ENCODE measurements at regions not wholly inside any gene's neighbourhood (a gene's known extent, or its start where the extent isn't known, plus 50 kb on each side); places are given as distances from the start of the nearest gene placed in this dataset.
"Not testable (repeated sequence)": the region's sequence is repeated elsewhere in the genome, so short reads cannot be mapped to it uniquely, and the experiment has no call there.

DNA sequence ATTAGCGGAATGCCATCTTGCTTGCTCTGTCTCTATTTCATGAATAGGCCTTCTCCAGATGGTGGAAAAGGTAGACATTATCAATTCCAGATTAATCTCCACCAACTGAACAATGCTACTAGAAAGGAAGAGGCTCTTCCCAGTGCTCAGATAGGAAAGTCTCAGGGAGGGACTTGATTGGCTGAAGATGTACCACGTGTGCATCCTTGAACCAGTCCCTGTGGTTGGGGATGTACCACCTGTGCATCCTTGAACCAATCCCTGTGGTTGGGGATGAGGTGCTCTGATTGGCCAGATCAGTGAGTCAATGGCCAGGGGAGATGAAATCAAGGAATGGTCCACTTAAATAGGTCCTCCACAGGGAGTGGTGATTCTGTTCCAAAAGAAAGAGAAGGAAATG, 246.2 kb downstream of the NPIPA7 start:
- DNase-seq = not testable (repeated sequence)

DNA sequence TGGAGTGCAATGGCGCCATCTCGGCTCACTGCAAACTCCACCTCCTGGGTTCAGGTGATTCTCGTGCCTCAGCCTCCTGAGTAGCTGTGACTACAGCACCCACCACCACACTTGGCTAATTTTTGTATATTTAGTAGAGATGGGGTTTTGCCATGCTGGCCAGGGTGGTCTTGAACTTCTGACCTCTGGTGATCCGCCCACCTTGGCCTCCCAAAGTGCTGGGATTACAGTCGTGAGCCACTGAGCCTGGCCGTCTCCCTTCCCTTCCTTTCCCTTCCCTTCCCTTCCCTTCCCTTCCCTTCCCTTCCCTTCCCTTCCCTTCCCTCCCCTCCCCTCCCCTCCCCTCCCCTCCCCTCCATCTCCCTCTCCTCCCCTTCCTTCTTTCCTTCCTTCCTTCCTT, 248.9 kb downstream of the NPIPA7 start:
- not testable (repeated sequence) for DNase-seq

DNA sequence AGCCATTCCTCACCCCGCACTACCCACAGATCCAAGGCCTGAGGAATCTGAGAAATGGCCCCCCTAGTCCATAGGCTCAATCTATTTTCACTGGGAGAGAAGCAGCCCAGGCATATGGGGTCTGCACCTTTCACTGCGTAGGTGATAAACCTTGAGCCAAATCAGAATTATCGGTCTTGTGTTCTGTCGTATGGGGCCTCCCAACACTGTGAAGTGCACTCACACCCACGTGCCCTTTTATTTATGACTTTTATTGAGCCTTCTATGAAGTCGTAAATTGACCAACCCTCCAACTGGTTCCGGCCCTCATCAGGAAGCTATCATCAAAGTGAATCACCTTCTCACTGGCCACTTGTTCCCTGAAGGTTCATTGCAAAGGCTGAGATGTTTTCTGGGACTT, 259.3 kb downstream of the NPIPA7 start:
- DNase-seq = not testable (repeated sequence)

DNA sequence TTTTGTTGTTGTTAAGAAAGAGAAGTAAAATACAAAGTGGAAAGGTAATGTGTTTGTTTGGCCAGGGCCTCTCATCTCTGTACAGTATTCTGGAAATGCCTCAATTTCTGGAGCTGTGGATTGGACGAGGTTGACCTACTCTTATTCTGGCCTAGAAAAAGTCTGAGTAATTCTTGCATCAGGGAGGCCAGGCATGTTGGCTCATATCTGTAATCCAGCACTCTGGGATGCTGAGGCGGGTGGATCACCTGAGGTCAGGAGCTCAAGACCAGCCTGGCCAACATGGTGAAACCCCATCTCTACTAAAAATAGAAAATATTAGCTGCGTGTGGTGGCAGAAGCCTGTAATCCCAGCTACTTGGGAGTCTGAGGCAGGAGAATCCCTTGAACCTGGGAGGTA, 259.8 kb downstream of the NPIPA7 start:
- not testable (repeated sequence) for DNase-seq

DNA sequence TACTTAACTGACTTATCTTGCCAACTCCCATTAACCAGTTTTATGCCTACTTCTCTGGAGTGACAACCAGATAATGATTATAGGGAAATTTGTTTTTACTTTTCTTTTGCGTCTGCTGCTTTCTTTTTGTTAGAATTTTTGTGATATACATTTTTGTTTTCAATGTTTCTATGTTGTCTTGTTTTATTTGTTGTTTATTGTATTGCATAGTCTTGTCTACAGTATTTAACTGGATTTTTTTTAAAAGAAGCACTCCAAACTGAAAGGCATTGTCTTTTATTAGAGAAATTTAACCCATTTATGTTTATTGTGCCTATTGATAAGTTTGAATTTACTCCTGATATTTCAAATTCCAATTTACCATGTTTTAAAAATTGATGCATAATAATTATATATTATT, 264.9 kb downstream of the NPIPA7 start:
- not testable (repeated sequence) for DNase-seq

DNA sequence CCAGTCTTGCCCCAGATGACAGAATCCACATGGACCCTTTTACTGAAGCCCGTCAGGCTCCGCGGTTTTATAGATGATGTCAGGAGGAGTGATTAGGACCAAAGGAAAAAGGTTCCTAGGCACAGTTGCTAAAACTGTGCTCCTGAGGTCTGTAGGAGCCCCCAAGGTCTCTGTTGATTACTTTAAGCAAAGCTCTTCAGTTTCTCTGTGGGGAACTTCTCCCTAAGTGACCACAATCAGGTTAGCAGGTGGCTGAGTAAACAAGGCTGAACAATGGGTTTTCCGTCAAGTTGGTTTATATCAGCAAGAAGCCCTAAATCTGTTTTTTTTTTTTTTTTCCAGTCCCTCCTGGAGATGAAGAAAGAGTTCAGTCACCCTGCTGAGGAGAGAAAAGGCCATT, 269.1 kb downstream of the NPIPA7 start:
- not testable (repeated sequence) for DNase-seq

DNA sequence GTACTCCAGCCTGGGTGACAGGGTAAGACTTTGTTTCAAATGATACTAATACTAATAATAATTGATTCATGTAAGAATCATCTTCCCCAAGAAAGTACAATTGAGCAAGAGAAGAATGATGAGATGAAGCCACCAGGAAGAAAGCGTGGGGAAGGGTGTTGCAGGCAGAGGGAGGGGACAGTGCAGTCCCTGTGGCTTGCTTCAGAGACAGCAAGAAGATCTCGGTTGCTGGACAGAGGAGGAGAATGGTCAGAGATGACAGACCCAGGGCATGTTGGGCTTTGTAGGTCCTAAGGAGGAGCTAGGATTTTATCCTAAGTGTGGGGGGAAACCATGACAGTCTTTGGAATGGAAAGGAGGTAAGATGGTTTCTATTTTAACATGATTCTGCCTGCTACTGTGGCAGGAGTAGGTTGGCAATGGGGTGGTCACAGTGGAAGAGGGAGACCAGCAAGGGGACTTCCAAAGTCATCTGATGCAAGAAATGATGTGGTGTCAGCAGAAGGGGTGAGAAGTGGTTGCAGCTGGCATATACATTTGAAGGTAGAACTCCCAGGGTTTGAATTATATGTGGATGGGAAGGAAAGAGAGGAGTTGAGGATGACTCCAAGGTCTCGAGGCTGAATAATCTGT, 293.4 kb downstream of the NPIPA7 start:
- DNase-seq = not testable (repeated sequence)

DNA sequence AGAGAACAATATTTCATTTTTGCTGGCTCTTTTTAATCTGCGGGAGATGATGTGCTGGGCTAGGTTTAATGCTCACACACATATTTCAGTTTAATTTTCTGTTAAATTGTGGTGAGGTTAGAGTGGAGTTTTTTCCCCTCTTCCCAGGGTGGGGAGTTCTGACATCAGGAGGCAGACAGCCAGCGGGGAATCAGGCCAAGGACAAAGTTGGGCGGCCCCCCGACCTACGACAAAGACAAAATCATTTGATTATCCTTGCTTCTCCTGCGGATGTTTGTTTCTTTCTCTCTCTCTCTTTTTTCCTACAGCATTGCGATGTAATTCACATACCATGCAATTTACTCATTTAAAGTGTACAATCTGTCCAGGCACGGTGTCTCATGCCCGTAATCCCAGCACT, 295.9 kb downstream of the NPIPA7 start:
- not testable (repeated sequence) for DNase-seq

DNA sequence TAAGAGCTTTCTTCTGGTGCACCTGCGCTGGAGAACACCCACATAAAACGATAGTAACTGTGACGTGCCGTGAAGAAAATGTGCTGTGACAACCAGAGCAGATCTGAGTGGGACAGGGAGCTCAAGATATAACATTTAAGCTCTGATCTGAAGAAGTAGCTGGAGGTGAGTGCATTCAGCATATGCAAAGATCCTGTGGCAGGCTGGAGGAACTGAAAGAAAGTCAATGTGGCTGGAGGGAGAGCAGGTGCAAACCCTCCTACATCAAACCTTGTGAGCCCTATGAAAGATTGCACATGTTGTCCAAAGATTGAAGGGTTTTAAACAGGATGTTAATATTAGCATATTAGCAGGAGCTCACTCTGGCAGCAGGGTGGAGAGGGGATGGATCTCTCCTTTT, 342.9 kb downstream of the NPIPA7 start:
- DNase-seq = not testable (repeated sequence)

DNA sequence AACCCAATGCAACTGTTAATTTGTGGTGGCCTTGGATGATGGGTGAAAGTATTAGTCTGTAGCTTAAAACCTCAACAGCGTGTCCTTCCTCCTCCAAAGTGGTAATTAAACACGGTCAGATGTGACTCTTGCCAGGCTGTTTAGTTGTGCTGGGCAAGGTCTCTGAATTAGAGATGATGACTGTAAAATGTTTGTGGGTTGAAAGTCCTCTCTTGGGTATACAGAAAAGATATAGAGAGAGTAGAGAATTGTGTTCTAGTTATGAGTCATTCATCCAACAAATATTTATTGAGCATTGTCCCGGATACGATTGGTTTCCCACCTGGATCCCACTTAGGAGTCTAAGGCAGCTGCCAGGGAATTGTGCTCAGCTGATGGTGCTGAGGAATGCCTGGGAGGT, 343.7 kb downstream of the NPIPA7 start:
- not testable (repeated sequence) for DNase-seq

DNA sequence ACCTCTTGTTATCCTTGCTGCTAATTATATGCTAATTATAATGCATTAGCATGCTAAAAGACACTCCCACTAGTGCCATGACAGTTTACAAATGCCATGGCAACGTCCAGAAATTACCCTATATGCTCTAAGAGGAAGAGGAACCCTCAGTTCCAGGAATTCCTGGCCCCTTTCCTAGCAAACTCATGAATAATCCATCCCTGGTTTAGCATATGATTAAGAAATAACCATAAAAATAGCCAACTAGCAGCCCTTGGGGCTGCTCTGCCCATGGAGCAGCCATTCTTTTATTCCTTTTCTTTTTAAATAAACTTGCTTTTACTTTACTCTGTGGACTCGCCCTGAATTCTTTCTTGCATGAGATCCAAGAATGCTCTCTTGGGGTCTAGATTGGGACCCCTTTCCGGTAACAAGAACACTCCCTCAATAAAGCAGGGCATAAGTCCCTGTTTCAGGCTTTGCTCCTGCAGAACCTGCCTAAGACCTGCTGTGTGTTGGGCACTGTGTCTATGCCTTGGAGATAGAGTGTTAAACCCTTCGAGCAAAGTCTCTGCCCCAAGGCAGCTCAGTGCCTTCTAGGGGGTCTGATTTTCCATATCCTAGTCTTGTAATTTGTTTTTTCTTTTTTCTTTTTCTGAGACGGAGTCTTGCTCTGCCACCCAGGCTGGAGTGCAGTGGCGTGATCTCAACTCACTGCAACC, 345.0 kb downstream of the NPIPA7 start:
- DNase-seq = not testable (repeated sequence)

DNA sequence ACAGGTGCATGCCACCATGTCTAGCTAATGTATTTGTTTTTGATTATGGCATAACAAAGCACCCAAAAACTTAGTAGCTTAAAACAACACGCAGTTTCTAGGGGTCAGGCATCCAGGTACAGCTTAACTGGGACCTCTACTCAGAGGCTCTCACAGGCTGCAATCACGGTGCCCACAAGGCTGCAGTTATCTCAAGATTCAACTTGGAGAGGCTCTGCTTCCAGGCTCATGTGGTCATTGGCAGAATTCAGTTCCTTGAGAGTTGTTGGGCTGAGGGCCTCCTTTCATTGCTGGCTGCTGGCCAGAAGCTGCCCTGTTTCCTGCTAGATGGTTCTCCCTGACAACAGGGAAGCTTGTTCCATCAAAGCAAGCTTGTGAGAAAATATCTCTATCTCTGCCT, 348.1 kb downstream of the NPIPA7 start:
- not testable (repeated sequence) for DNase-seq

DNA sequence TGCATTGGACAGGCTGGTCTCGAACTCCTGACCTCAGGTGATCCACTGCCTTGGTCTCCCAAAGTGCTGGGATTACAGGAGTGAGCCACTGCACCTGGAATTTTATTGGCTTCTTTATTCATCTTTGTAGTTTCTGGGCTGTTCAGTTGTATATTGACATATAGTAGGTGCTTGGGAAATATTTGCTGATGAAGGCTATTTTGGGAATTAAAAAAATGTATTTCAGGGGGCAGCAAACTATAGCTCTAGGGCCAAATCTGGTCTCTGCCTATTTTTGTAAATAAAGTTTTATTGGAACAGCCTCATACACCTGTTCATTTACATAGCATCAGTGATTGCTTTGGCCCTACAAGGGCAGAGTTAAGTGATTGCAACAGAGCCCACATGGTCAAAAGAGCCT, 363.6 kb downstream of the NPIPA7 start:
- not testable (repeated sequence) for DNase-seq

DNA sequence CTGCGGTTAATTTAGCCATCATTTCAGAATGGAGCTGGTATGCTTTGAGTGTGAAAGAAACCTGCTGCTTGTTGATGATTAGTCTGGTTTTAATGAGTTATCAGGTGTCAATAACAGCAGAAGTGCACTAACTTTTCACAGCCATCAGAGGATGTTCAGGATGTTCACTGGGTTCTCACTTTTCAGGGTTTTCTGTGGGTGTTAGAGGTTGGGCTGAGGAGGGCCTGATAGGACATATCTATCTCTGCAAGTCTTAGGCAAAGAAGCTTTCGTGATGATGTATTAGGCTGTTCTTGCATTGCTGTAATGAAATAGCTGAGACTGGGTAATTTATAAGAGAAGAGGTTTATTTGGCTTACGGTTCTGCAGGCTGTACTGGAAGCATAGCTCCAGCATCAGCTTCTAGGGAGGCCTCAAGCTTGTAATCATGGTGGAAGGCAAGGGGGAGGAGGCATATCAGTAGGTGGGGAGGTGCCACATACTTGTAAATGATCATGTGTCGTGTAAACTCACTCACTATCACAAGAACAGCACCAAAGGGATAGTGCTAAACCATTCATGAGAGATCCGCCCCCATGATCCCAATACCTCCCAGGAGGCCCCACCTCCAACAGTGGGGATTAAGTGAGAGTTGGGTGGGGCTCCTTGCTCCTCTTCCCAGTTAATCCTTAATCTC, 376.2 kb downstream of the NPIPA7 start:
- DNase-seq = not testable (repeated sequence)

DNA sequence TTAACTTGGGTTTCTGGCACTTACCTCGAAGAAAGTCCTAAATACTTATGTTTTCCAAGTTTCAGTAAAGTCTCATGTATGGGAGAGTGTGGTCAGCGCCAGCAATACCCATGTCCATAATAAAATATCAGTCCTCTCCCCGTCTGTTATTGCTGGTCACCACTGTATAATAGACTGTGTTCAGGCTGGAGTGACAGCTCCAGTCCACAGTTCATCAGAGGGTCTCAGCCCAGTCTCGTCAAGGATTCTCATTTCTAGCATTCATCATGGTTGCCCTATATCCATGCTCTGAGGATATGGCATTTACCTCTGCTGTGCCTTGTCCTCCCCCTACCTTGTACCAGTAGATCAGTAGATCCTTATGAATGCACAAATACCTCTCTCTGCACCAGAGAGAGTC, 384.5 kb downstream of the NPIPA7 start:
- DNase-seq = no peak

DNA sequence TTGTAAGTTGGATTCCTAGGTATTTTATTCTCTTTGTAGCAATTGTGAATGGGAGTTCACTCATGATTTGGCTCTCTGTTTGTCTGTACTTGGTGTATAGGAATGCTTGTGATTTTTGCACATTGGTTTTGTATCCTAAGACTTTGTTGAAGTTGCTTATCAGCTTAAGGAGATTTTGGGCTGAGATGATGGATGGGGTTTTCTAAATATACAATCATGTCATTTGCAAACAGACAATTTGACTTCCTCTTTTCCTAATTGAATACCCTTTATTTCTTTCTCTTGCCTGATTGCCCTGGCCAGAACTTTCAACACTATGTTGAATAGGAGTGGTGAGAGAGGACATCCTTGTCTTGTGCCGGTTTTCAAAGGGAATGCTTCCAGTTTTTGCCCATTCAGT, 391.8 kb downstream of the NPIPA7 start:
- DNase-seq = not testable (repeated sequence)

DNA sequence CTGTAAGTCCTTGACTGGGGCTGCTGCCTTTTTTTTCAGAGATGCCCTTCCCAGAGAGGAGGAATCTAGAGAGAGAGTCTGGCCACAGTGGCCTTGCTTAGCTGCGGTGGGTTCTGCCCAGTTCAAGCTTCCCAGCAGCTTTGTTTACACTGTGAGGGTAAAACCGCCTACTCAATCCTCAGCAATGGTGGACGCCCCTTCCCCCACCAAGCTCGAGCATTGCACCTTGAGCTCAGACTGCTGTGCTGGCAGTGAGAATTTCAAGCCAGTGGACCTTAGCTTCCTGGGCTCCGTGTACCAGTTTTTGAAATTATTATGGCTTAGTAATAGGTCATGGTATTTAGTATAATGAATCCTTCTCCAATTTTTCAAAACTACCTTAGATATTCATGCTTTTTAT, 395.4 kb downstream of the NPIPA7 start:
- no peak for DNase-seq

DNA sequence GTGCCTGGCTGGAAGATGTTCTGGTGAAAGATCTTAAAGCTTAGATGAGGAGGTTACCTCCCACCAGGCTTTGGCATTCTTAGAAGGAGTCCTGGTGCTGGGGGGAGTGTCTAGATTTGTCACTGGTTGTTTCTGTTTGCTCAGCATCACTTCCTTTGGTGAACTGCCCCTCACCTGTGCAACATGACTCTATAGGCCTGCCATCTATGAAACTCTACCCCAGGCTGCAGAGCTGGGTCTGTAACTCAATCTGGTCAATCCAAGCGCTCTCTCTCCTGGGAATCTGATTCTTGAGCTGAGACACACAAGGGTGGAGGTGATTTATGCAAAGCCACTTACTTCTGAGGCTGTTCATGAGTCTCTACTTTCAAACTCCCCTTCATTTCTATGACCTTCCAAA, 399.4 kb downstream of the NPIPA7 start:
- DNase-seq = no peak

DNA sequence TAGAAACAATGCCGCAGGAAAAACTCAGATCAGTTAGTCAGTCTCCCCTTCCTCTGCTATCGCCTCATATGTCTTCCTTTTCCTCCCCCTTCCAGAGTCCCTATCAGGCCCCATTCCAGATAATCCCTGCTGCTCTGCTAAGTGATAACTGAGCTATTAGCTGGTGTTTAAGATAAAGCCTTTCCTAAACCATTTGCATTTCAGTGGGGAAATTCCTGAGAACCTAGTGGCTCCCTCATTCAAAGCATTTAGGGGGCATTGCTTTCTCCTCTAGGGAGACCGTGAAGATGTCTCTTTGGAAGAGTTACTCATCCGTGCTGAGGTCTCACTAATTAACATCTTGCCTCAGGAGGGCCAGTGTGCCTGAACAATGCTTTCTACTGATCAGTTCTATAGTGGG, 401.6 kb downstream of the NPIPA7 start:
- no peak for DNase-seq

DNA sequence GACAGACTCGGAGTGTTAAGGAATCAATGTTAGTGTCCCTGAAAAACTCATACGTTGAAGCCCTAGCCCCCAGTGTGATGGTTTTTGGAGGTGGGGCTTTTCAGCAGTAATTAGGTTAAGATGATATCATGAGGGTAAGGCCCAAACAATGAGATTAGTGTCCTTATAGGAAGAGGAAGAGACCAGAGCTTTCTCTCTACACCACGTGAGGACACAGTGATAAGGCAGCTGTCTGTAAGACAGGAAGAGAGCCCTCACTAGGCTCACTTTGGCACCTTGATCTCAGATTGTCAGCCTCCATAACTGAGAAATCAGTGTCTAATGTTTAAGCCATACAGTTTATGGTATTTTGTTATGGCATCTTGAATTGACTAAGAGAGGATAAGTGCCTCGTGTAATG, 403.2 kb downstream of the NPIPA7 start:
- DNase-seq = no peak

DNA sequence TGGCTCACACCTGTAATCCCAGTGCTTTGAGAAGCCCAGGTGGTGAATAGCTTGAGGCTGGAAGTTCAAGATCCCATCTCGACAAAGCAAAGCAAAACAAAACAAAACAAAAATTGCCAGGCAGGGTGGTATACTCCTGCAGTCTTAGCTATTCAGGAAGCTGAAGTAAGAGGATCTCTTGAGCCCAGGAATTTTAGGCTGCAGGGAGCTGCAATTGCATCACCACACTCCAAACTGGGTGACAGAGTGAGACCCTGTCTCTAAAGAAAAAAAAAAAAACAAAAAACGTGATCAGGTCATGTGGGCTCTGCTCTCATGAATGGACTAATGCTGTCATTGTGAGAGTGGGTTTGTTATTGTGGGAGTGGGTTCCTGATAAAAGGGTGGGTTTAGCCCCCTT, 409.1 kb downstream of the NPIPA7 start:
- DNase-seq = no peak

DNA sequence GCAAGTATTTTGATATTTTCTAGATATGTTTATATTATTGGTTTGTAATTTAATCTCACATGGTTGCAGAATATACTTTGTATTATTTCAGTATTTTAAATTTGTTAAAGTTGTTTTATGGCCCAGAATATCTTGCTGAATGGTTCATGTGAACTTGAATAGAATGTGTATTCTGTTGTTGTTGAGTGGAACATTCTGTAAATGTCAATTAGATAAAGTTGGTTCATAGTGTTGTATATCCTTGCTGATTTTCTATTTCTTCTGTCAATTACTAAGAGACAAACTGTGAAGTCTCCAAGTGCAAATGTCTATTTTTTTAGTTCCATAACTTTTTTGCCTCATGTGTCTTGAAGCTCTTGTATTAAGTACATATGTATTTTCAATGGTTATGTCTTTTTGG, 411.7 kb downstream of the NPIPA7 start:
- no peak for DNase-seq

DNA sequence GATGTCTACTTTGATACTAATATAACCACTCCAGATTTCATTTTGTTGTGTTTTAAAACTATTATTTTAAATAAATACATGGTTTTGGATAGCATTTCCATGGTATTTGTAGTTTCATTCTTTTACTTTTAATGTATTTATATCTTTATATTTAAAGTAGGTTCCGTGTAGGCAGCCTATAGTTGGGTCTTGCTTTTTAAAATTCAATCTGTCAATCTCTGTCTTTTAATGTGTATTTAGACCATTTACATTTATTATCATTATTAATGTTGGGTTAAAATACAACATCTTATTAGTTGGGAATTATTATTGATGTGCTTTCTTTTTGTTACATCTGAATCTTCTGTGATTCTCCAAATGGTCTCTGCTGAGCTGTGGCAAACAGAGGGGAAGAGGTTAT, 412.1 kb downstream of the NPIPA7 start:
- no peak for DNase-seq

DNA sequence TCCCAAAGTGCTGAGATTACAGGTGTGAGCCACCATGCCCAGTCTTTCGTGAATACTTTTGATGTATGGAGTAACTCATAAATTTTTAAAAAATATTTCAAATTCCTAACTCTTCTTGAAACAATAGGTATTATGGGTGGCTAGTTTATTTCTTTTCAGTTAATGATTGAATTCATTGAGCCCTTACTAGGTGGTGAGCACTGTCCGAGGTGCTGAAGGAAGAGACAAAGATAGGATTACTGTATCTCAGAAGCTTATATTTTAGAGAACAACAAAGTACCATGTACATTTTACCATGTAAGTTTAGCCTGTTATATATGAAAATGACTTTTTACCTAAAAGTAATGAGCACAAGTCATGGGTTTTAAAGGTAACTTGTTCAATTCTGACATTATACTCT, 418.3 kb downstream of the NPIPA7 start:
- DNase-seq = no peak

Measured in NCI-H187 treated with DMSO at 0.1 percent for 48 hours (cell line).